HG03108 (cell line): ENCODE measurements at regions not wholly inside any gene's neighbourhood (a gene's known extent, or its start where the extent isn't known, plus 50 kb on each side); places are given as distances from the start of the nearest gene placed in this dataset.

ENCODE experiments used
- ATAC-seq: cut with Tn5 transposase; IDR thresholded peaks from one replicate; pipeline ENCODE4 v1.9.1; 2021; ENCODE audit warnings: moderate library complexity; ENCODE audit not compliant: unreplicated experiment

DNA sequence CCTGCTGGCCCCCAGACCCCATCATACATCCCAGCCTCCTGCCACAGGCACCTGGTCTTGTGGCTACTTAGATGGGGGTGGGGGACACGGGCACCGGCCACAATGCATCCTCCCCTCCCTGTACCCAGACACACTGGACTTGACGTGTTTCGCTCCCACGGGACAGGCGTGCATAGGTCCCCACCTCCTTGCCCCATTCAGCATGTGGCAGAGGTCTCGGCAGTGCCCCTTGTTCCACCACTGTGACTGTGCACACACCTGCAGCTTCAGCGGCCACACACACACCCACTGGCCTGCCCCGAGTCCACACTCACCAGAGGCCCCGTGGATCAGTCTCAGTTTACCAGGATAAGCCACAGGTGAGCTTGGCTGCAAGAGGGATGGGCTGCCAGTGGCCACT lies 109.6 kb downstream of the ENGASE start:
- ATAC-seq: no peak

DNA sequence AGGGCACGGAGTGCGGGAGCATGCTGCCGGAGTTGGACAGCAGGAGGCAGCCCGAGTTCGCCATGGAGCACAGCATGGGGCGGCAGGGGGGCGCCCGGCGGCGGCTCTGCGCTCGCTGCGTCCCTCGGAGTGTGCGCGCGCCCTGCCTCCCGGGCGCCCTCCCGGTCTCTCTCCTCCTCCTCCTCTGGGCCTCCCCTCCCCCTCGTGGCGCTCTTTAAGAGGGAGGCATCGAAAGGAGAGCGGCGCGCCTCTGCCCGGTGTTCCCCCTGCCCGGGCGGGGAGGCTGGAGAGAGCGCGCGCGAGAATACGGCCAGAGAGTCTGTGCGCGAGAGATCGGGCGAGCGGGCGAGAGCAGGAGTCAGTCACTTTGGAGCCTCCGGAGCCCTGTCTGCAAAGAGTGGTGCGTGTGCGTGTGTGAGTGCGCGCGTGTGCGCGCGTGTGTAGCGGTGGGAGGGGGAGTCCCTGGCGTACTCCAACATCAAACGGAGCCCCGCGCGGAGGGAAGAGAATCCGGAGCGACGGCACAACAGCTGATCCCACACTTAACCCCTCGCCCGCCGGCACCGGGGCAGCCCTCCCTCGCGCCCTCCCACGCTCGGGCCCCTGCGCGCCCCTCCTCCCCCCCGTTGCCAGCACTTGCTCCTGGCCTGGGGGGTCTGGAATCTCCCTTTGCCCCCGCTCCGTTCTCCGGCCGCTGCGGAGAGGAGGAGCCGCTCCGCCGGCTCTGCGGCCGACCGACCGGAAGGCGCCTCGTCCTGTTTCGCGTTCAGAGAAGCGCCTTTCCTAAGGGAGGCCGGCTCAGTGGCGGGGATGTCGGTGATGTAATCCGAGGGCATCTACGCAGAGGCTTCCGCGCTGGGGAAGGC lies 108.9 kb downstream of the ENGASE start:
- no peak for ATAC-seq

DNA sequence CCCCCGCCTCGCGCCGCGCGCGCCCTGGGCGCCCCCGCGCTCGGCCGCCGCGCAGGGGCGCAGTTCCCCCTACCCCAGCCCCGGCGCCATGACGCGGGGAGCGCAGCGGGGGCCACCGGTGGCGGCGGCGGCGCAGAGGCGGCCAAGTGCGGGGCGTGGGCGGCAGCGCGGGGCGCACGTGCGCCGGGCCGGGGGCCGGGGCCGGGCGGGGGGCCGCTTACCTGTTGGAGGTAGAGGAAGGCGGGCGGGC lies 108.3 kb downstream of the ENGASE start:
- no peak for ATAC-seq

DNA sequence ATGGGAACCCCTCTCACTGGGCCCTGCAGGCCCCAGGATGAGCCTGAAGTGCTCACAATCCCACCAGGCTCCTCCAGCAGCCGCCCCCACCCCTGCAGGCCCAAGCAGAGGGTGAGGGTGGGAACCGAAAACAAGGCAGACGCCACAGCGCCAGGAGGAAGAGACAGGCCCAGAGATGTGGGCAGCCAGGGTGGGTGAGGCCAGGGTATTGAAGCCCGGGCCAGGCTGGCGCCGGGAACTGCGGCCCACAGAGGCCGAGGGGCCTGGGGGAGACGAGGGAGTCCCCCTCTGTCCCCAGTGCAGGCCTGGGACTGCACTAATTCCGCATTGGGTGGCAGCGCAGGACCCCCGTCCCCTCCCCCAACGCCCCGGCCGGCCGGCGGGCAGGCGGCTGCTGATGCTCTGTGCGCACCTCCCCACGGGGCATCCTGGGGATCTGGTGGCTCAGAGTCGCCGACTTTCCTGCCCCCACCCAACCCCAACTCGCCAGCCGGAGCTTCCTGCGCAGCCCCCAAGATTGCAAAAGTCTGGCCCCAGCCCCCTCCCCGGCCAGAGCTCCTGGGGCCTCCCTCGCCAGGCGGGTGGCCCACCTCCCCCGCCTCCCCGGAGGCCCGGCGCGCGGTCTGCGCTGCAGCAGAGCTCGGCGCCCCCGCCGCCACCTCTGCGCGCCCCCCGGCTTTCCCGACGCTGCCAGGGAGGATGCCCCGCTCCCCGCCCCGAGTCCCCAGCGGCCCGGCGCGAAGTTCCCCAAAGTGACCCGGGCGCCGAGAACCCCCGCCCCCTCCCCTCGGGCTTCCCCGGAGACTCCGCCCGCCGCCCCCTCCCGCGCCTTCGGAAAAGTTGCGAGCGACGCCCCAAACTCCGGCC lies 107.8 kb downstream of the ENGASE start:
- no peak for ATAC-seq

DNA sequence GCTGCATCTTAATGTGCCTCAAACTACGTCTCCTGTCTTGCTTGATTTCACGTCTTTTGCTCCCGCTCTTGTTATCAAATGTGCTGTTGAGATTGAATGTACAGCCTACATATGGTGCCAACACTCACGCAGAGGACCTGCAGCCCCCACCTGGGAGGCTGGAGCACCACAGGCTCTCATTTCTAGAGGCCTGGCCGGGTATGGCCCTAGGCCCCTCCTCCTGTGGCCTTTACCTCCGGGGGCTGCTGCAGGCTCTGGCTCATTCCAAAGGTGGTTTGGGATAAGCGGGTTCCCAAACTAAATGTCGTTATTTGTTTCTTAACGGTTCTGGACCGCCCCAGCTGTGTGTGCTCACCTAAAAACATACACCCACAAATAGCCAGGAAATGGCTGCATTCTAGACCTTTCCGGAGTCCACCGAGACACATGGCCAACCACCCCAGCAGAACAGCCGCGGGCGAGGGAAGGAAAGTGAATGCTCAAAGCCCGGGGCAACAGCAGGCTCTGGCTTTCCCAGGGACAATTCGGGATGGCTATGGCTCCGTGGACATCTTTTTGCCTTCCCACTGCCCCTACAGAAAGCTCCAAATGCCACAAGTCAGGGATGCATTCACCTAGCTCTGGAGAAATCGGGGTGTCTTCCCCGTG lies 105.9 kb downstream of the ENGASE start:
- ATAC-seq: no peak

DNA sequence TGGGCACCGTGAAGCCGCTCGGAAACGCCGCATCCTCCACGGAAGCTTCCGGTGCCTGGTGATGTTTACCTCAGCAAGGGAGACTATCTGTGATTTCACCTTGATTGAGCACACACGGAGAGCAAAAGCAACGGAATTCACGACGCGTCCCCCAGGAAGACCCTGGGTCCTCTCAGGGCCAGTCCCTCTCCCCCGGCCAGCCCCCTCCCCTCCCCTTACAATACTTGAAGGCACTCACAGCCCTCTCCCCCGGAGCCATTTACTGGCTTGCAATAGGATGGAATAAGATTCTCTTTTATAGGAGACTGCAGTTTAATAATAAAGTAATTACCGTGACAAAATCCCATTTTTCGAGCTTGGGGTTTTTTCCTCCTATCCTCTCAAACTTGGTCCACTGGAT lies 104.7 kb downstream of the ENGASE start:
- no peak for ATAC-seq

DNA sequence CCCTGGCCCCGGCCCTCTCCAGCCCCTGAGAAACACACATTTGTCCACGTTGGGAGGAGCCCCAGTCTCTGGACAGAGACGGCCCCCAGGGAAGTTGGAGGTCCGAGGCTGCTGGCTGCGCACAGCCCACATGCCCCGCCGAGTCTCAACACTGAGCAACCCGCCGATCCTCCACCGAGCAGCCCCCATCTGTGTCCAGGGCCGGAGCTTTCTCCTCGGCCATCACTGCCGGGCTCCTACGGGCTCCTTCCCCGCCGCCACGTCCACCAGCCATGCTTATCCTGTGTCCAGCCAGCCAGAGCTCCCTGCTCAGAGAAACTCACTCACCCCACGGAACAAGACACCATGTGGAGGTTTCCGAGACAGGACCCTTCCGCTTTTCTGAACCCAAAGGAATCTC lies 103.3 kb downstream of the ENGASE start:
- no peak for ATAC-seq

DNA sequence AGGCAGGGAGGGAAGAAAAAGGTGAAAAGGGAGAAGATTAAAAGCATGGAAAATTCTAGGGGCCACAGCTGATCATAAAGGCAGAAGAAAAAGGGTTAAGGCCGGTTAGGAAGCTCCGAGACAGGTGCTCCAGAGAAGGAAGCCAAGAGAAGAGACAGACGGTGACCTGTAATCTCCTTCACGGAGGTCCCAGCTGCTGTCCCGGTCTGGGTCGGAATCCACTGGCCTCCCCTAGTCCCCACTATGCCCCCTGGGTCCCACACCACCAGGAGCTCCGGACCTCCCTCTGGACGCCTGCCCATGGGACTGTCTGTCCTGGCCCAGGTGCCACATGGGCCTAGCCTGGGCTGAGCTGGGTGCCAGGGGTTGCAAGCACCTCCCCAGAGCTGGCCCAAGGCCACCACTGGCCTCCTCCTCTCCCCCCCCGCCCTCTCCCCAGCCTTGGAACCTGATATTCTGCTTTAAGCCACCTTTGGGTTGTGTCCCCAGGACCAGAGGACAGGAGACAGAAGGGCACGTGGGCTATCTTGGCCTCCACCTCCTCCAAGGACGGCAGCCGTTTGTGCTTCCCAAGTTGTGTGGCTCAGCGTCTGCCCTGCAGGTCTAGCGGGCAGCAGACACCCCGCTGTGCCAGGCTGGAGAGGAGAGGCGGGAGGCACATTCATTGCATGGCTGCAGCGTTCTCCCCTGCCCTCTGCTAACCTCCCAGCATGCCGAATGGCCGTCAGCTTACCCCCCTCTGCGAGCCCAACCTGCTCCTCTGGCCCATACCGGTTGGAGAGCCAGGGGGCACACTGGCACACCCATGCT lies 102.4 kb downstream of the ENGASE start:
- no peak for ATAC-seq

DNA sequence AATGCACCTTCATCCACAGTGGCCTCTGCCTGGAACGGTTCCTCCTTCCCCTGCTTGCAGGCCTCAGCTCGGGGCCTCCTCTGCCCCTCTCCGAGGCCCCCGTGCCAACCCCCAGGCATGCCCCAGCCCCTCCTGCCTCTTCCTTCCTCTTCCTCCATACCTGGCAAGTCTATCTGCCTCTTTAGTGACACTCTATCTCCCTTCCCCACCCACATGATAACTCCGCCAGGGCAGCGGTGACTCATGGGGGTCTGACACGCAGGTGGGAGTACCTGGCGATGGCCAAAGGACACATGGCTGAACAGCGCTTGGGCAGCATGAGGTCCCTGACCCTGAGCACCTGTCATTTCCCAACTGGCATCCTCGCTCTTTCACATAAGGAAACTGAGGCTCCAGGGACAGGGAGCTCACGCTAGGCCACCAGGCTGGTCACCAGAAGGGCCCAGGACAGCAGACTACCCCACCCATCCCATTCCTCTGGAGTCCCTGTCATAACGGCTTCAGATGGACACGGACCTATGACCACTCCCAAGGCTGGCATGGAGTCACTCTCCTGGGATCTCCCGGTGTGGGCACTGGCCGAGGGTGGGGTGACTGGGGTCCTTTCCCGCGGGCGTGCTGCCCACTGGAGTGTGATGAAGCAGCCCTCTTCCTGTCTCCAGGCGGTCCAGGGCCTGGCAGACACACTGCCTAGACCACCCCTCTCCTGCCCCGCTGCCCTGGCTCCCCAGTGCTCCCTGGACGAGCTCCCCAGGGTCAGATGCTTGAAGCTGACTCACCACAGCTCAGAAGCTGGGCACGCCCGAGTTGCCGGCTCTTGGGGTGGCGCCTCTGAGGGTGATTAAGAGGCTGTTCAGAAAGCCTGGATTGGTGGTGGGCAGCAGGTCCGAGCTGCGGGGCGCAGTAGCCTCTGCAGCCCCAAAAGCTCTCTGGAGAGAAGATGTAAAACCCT lies 100.6 kb downstream of the ENGASE start:
- no peak for ATAC-seq

DNA sequence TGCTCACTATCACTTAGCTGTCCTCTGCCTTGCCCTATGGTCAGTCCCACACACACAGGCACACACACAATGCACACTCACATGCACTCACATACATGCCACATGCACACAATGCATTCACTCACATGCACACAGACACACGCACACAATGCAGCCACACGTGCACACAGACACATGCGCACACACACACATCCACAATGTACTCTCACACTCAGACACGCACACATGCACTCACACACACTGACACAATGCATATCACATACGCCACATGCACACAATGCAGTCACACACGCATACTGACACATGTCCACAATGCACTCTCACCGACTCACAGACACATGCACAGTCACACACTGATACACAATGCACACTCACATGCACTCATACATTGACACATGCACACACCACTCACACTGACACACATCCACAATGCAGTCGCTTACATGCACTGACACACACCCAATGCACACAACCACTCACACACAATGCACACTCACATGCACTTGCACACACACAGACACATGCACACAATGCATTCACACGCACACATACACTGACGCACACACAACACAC lies 99.7 kb downstream of the ENGASE start:
- no peak for ATAC-seq

DNA sequence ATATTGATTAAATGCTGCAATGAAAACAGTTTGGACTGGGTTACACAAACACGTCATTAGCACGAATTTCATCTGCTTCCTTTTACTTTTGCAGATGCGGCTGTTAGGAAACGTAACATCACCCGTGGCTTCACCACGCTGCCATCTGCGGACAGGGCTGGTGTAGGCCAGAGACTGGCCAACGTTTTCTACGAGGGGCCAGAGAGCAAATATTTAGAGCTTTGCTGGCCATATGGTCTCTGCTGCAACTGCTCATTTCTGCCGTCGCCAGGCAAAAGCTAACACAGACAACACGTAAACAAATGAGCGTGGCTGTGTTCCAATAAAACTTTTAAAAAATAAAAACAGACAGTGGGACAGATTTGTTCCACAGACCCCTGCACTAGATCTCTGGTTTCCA lies 96.6 kb downstream of the ENGASE start:
- ATAC-seq: no peak

DNA sequence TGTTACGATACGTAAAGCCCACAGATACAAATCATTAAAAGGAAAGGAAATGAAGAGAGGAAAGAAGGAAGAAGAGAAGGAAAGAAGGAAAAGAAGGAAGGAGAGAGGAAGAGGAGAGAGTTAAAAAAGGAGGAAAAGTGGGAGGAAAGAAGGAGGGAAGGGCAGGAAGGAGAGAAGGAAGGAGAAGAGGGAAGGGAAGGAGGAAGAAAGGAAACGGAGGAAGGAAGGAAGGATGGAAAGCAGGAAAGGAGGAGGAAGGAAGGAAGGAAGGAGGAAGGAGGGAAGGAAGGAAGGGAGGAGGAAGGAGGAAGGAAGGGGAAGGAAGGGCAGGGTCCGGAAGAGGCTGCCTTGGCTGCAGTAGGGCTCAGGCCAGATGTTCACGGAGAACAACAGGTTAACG lies 95.2 kb downstream of the ENGASE start:
- ATAC-seq: no peak

DNA sequence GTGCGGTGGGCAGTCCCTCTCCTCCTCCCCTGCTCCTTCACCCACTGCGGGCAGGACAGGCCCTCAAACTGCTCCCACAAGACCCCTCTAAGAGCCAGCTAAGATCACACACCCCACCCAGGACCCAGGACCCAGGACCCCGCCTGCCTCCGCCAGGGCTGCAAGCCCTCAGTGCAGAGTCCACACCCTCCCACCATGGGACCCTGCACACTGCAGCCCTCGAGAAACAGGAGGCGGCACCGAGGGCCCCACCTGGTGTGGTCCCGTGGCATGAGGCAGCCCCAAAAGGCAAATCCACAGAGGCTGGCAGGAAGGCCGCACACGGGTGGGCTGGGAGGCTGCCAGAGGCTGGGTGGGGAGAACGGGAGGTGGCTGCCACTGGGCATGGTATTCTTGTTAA lies 94.7 kb downstream of the ENGASE start:
- ATAC-seq: no peak

DNA sequence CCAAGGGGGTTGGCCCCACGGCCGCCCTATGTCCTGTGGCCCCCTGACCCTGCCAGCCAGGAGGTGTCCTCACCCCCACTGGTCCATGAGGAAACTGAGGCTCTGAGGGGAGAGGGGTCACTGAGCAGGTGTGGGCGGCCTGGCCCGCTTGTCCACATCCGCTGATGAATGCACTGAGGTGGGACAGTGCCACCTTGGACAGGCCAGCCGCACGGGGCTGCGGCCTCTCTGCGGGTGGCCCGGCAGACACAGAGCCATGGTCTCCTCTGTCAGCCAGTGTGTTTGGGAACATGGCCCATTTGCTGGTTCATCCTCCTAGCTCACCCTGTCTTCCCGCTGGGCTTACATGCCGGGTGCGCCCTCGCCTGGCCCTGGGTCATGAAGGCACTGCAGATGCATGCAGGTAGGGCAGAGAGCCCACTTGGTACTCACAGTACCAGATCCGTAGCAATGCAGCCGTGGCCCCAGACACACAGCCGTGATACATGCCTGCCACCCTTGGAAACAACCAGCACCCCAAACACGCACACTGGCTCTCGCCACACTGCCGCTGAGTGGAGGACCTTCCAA lies 93.9 kb downstream of the ENGASE start:
- no peak for ATAC-seq

DNA sequence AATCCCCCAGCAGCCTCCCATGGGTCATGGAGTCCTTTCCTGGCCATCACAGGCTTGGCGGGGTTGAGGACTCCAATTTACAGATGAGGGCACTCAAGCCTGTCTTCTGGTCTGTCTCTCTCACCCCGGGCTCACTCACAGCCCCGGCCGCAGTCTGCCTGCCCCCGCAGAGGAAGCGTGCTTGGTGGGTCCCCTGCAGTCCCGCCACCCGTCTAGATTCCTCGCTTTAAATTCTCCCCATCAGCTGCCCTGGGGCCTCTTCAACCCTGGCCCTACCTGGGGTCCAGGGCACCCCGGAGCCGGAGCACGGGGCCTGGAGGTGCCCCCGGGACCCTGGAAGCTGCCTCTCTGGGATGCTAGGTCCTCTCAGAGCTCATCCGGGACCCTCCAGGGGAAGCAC lies 92.9 kb downstream of the ENGASE start:
- ATAC-seq: no peak

DNA sequence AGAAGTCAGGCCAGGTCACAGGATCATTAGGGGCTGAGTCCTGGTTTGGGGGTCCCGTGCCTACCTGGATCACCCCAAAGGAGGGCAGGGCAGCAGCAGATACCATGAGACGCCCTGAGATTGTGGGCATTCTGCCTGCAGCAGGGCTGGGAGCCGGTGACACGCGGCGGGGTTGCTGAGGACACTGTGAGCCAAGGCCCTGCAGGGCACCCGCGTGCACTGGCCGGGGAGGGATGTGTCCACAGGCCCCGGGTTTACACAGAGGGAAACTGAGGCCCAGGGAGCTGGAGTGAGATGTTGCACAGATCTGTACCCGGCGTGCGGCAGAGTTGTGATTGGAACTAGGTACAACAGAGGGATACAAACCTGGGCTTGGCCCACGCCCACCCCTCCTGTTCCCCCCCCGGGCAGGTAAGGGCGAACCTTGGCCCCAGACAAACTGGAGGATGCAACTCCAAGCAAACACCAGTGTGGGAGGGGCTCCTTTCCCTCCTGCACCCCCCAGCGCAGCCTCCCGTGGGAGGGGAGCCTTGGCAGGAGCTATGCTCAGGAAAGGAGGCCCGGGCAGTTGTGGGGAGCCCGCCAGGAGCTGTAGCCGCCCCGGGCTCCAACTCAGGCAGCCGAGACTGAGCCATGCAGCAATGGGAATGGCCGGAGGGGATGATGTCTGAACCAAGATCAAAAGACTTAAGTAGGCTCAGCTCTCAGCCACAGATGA lies 91.3 kb downstream of the ENGASE start:
- ATAC-seq: no peak

DNA sequence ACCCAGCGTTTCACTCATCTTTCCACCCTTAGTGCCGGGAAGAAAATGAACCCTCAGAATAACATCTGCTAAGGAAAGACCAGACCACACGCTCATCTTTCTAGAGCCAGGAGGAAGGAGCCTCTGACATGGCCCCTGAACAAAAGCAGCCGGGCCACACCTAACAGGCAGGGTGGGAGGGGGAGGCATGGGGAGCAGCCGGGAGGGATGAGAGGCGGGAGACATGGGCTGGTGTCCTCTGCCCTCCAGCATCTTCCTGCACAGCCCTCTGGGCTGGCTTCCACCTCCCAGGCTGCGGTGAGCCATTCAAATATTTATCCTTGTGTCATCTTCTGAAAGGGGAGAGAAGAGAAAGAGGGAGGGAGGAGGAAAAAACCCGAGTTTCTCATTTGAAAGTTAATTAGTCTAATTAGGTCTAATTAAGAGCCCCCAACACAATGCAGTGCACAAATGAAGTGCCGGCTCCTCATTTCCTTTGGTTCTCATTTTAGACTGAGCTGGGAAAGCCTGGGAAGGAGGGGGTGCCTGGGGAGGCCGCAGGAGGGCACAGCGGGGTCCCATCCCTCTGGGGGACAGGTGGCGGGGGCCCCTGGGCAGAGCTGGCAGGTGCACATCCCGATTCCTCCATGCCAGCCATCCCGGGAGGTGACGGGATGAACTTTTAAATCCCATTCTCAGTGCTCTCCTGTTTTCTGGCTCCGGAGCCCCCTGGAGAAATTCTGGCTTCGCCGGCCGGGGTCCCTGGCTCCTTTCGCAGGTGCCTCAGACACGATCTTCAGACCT lies 90.5 kb downstream of the ENGASE start:
- ATAC-seq: no peak

DNA sequence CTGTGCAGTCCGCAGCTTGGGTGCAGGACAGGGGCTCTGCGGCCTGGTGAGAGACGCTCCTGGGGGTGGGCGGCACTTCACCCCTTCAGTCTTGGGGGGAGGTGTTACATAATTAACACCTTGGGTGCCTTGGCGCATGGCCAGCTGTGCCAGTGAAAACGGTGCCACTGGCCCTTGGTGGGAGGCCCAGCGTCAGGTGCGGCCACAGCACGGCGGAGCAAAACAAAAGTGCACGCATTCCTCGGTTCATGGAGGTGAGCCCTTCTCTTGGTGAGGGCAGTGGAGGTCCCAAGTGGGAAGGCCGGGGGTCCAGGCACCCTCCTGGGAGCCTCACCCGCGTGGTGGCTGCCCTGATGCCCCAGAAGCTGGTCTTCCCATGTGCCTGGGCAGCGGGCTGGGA lies 89.8 kb downstream of the ENGASE start:
- ATAC-seq: no peak
